KBM-7 (cell line): ENCODE measurements at regions not wholly inside any gene's neighbourhood (a gene's known extent, or its start where the extent isn't known, plus 50 kb on each side); places are given as distances from the start of the nearest gene placed in this dataset.
A peak's percentile ranks its signal among the peaks of the same experiment; 100 is the strongest.

Experiments used
- DNase-seq: peaks from one replicate; pipeline ENCODE4 v3.0.0-alpha.2; 2015
- in situ Hi-C: fragments of 300-500 bp; cut with MboI; formaldehyde crosslinking; loops from 2 replicates; pipeline ENCODE4 v1.14.3; 2020; ENCODE audit warnings: low sequenced_read_pairs, low pct_unique_long_range_greater_than_20kb, mixed read lengths

DNA sequence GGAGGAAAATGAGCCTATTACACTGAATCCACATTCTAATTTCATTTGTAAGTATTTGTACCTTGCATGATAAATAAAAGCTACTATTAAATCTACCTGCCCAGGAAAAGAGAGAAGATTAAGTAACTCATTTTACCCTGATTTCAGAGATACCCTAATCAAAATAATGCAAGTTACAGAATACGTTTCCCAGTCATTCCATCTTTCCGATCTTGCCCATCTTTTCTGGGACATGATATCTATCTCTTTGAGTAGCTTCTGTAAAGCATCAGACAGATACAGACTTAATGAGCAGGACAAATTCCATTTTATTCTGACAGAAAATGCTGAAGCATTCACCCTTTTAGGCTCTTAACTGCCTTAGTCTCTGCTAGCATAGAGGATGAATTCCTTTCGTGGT lies 56.6 kb downstream of the SPRY2 start:
- no peak for DNase-seq
- in situ Hi-C loops: no loop called here

DNA sequence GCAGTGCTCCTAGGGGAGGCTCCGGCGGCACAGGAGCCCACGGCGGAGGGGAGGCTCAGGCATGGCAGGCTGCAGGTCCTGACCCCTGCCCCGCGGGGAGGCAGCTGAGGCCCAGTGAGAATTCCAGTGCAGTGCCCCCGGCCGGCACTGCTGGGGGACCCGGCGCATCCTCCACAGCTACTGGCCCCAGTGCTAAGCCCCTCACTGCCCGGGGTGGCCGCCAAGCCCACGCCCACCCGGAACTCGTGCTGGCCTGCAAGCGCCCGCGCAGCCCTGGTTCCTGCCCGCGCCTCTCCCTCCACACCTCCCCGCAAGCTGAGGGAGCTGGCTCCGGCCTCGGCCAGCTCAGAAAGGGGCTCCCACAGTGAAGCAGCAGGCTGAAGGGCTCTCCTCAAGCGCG lies 62.2 kb downstream of the SPRY2 start:
- in situ Hi-C loops: no loop called here
- no peak for DNase-seq

DNA sequence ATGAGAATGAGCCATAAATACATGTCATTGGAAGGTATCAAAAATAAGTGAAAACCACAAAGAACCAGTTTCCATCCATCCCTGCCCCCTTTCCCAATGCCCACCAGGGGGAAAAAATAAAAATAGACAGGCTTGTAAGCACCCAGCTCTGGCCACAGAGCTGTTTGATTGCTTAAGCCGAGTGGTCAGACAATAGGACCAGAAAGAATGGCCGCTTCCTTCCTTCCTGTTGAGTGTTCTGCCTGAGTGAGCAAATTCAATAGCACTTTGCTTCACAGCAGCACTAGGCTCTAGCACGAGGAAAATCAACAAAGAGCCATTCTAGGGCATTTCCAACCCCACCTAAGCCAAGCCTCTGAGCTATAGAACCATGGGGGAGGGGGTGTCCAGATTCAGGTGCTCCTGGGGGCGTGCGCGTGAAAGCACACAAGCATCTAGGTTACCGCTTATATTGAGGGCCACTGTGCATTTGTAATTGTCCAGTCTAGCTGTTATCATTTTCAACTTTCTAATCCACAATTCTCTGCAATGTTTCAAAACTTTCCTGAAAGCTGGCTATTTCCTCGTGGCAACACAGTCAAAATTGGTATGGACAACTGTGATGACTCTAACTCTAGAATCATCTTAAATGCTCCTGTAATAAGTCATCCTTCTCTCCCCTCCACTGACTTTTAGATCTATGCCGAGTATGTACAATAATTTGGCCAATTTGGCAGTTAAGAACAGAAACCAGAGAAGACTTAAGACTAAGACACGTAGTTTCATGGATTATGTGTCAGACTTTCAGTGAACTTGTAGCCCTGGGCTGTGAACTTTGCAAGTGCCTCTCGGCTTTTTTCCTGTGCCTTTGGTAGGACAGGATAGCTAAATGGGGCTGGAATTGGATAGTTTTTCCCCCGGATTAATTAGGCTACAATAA lies 64.3 kb downstream of the SPRY2 start:
- peak; percentile 92 for DNase-seq
- in situ Hi-C loops: no loop called here

DNA sequence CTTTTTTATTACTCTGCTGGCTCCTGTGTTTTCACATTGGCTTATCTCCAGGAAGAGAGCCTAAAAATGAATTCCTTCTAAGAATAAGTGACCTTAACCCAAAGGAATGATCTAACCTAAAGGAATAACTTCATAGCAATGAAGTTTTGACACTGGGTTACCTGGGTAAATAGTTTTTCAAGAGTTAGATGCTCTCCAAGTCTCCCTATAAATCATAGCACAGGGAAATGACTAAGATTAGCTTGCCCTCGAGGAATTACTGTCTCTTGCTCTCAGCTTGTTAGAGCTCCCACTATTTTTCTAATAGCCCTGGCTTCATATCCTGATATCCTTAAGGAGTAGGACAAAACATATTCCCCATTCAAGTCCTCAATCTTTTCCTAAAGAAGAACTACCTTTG lies 66.3 kb downstream of the SPRY2 start:
- in situ Hi-C loops: no loop called here
- DNase-seq: no peak

DNA sequence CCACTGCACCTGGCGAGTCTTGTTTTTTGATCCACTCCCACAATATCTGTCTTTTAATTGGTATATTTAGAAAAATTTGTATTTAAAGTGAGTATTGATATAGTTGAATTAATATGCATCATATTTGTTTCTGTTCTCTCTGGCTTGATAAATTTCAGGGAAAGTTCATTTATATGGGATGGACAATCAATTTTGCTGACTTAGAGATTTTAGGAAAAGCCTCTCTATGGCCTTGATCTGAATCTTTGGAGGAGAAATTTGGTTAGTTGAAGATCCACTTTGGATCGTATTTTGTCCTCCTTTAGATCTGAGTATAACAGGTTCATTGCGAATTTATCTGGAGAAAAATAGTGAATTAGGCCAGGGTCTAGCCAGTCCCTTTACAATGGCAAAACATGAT lies 67.2 kb downstream of the SPRY2 start:
- DNase-seq: no peak
- in situ Hi-C loops: no loop called here

DNA sequence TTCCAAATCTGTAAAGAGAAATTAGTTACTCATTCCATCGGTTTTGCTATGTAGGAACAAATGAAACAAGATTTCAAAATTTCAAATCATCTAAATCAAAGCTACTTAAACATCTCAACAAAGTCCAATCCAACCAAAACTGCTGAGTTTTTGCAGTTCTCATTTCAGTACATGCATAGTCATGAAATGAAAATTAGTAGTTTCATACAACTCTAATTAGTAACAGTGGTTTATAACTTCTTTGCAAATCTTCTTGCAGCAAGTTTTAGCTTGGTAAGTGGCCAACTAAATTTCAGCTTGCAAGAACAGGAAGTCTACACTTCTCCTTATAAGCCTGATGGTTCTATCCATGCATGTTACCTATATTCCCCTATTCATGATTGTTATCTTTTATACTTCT lies 75.6 kb downstream of the SPRY2 start:
- in situ Hi-C loops: no loop called here
- no peak for DNase-seq

DNA sequence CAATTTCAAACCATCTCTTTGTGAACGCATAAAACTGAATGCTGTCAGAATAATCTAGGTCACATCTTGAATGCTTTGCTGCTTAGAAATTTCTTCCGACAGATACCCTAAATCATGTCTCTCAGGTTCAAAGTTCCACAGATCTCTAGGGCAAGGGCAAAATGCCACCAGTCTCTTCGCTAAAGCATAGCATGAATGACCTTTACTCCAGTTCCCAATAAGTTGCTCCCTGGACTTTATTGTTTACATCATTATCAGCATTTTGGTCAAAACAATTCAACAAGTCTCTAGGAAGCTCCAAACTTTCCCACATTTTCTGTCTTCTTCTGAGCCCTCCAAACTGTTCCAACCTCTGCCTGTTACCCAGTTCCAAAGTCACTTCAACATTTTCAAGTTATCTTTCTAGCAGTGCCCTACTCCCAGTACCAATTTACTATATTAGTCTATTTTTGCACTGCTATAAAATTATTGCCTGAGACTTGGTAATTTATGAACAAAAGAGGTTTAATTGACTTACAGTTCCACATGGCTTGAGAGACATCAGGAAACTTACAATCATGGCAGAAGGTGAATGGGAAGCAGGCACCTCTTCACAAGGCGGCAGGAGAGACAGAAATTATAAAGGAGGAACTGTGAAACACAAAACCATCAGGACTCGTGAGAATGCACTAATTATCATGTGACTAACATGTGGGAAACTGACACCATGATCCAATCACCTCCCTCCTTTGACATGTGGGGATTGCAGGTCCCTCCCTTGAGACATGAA lies 77.0 kb downstream of the SPRY2 start:
- in situ Hi-C loops: no loop called here
- DNase-seq: no peak

DNA sequence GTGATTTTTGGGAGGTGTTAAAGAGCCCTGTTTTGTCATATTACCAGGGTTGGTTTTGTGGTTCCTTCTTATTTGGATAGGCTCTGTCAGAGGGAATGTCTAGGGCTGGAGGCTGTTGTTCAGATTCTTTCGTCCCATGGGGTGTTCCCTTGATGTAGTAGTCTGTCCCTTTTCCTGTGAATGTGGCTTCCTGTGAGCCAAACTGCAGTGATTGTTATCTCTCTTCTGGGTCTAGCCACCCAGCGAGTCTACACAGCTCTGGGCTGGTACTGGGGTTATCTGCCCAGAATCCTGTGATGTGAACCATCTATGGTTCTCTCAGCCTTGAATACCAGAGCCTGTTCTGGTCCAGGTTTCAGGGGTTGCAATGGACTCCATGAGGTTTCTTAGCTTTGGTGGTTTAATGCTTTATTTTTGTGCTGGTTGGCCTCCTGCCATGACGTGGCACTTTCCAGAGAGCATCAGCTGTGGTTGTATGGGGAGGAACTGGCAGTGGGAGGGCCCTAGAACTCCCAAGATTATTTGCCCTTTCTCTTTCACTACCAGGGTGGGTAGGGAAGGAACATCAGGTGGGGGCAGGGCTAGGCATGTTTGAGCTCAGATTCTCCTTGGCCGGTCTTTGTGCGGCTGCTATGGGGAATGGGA lies 78.8 kb downstream of the SPRY2 start:
- DNase-seq: peak; percentile 53
- in situ Hi-C loops: no loop called here

DNA sequence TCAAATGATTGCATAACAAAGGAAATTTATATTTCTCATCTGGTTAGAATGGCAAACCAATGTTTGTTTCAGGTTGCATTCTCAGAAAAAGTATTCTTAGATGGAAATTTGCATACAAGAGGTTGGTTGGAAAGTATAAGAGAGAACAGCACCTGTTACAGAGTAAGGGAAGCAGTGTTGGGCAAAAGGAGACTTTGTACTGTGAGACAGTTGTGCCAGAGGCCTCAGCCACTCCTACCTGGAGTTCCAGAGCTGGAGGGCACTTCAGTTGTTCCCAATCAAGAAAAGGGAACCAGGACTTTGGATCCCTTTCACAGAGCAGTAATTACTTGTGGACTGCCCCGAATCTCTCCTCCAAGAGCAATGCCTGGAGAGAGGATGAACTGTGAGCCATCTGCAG lies 81.8 kb downstream of the SPRY2 start:
- DNase-seq: no peak
- in situ Hi-C loops: no loop called here

DNA sequence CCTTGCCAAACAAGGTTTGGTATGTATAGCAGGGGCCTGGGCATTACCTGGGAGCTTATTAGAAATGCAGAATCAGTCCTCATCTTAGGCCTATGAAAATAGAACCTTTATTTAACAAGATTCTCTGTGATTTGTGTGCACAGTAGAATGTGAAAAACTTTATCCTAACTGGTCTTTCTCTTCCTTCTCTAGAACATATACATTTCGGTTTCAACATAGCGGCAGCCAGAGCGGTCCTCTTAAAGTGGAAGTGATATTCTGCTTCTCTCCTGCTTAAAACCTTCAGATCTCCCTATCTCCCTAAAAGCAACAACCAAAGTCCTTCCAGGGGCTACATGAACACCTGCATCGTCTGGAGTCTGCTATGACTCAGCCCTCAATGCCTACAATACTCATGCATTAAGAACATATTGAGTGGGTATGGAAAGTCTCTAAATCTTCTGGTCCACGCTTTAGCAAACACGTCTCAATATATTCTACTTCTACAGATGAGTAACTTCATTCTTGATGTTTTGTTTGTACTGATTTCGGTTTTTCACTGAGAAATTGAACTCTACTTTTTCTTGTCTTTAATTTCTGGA lies 84.5 kb downstream of the SPRY2 start:
- in situ Hi-C loops: no loop called here
- no peak for DNase-seq

DNA sequence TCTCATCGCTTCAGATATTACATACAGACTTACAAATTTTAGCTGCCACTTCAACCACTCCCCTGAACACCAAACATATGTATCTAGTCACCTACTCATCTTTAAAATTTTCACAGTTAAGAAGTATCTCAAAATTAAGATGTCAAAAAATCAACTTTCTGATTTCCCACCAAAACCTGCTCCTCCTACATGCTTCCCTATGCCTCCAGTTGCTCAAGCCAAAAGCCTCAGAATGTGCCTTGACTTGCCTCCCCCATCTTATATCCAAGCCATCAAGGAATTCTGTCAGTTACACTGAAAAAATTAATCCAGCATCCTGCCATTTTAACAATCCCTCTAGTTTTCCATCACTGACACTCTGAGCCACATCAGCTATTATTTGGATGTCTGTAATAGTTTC lies 85.0 kb downstream of the SPRY2 start:
- in situ Hi-C loops: no loop called here

DNA sequence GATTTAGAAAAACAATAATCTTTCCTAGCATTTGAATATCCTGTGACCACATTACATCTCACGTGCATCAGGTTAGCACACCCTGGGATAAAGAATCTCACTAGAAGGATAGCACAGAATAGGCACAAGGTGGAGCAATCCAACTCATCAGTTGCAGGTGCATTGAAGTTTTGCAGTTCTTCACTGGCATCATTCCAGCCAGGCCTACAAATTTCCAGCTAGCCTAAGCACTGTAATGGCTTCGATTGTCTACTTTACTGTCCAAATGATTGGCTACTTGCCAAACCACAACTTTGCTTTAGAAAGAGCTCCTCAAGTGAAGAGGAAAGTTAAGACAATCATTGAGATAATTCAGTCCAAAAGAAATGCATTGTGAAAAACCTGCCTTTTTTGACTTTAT lies 89.5 kb downstream of the SPRY2 start:
- peak; percentile 44 for DNase-seq
- in situ Hi-C loops: no loop called here

More for the DNA sequence above, 85.0 kb downstream of the SPRY2 start:
- DNase-seq: no peak

DNA sequence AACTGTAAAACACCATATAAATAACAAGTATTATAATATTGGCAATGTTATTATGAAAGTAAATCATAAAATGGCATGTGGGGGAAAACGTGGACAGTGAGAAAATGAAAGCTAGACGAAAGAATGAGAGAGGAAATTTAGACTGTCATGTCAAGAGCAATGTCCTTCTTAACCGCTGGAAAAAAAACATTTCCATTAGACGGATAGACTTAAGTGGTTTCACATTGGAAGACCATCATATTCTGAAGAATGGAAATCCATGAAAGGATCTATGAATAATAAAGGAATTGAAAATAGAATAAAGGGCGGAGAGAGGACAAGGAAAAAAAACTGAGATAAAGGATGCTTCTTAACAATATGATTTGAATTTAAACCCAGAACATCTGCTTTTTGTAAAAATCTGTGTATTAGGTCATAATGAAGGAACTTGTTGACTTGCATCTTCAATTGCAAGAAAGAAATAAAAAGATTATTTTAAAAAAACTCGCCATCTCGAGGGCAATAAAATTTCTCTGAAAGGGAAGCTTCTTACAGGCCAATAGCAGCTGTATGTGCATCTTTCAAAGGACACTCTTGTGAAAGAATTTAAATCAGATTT lies 90.6 kb downstream of the SPRY2 start:
- DNase-seq: no peak
- in situ Hi-C loops: no loop called here

DNA sequence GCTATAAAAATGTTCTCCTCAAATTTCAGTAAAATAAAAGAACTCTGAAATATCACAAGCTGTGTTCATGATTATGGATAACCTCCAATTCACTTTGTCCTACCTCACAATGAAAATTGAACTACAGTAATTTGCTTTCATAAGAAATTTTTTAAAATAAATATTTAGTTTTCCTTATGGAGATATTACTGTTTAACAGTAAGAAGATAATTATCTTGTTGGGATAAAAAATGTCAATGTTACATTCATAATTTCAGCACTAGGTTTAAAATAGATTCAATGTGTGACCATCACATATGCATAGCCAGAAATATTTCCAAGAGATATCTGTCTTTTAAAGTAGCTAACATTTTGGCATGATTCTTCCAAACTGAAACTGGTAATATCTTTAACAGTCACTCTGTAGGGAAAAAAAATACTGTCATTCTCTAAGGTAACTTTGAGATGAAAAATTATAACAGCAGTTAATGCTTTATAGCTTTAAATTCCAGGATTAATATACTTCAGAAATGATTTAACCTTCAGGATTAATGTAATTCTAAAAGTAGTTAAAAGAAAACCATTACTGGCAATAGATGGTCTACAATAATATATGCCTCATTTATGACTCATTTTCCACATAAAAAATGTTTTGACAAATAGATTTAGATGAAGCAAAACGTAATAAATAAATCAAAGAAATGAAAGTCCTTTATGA lies 91.3 kb downstream of the SPRY2 start:
- in situ Hi-C loops: no loop called here
- DNase-seq: no peak

DNA sequence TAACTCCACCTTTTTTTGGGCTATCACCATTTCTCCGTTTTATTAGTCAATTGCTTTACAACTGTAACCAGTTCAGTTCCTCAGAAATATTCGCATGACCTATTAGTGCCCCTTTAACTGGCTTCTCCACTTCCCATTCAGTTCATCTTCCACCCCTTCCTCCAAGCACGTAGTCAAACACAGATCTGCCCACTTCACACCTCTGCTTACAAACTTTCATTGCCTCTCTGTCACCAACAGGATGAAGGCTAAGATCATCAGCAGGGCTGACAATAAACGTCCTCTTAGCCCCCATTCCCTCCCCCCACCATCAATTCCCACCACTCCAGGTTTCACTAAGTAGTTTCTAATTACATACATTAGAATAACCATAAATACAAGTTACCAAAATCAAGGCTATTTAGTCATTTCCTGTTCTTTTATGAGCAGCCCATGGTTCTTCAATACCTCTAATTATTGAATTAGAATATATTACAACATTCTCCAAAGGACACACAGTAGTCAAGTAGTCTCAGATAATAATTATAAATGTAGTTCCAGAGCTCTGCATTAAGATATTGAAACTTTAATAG lies 95.7 kb downstream of the SPRY2 start:
- no peak for DNase-seq
- in situ Hi-C loops: no loop called here

DNA sequence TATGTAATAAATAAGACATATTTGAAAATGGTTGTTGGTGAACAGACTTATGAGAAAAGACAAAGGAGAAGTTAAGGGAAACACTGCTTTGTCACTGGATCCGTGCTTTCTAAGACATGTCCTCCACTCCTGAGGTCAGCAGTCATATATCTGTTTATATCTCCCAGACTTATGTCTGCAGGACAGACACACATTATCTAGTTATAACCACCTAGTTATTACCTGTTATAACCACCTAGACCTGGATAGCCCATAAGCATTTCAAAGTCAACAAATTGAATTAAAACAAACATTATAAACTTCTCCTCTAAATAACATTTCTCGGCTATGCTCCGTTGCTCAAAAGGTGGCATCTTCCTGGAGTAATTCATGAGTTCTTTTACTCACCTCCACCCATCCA lies 96.4 kb downstream of the SPRY2 start:
- DNase-seq: no peak
- in situ Hi-C loops: no loop called here

DNA sequence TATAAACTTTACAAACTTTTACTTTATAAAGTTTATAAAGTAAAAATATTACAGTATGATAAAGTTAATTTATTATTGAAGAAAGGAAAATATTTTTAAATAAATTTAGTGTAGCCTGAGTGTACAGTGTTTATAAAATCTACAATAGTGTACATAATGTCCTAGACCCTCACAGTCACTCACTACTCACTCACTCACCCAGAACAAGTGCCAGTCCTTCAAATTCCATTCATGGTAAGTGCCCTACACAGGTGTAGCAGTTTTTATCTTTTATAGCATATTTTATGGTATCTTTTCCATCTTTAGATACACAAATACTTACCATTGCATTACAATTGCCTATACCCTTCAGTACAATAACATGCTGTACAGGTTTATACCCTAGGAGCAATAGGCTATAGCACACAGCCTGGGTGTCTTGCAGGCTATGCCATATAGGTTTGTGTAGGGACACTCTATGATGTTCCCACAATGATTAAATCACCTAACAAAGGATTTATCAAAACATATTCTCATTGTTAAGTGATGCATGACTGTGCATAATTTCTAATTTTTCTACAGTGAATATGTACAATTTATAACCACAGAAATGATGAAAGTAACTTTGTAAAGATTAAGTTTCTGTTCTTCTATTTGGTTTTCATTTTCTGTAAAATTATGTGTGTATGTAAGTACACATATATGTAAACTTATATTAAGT lies 98.0 kb downstream of the SPRY2 start:
- in situ Hi-C loops: no loop called here

More for the DNA sequence above, 98.0 kb downstream of the SPRY2 start:
- DNase-seq: no peak
